ENCODE measurements at regions not wholly inside any gene's neighbourhood (a gene's known extent, or its start where the extent isn't known, plus 50 kb on each side); places are given as distances from the start of the nearest gene placed in this dataset.
A peak's percentile ranks its signal among the peaks of the same experiment; 100 is the strongest.

DNA sequence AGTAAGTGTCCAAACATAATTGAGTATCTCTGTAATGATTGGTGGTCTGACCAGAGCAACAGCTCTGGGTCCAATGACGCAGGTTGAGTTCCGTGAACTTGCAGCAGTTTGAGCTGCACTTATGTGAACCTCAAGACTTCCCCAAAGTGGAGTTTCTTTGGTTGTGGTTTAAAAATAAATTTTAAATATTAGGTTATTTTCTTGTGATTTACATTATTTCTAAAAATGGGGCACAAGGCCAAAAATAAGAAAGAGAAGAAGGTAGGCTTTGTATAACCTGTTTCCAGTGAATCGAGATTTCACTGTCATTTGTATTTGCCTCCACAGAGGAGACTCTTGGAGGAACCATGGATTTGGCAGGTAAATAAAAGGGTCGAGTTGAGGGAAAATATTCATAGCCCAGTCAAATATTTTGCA is 166.4 kb upstream of the ZNF217 start:
- no peak overlapping the region for H3K4me3 Mint-ChIP-seq (ENCODE audit: low read depth, unreplicated experiment)
- no peak for DNase-seq
- TF ChIP-seq, protein P1, sequence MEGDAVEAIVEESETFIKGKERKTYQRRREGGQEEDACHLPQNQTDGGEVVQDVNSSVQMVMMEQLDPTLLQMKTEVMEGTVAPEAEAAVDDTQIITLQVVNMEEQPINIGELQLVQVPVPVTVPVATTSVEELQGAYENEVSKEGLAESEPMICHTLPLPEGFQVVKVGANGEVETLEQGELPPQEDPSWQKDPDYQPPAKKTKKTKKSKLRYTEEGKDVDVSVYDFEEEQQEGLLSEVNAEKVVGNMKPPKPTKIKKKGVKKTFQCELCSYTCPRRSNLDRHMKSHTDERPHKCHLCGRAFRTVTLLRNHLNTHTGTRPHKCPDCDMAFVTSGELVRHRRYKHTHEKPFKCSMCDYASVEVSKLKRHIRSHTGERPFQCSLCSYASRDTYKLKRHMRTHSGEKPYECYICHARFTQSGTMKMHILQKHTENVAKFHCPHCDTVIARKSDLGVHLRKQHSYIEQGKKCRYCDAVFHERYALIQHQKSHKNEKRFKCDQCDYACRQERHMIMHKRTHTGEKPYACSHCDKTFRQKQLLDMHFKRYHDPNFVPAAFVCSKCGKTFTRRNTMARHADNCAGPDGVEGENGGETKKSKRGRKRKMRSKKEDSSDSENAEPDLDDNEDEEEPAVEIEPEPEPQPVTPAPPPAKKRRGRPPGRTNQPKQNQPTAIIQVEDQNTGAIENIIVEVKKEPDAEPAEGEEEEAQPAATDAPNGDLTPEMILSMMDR (IDR thresholded peaks at IDR 0.05; ENCODE audit: unreplicated experiment), result no peak
- no peaks in the 10 kb centered on the region for H3K27me3 Mint-ChIP-seq (ENCODE audit: unreplicated experiment)
- H3K4me1 Mint-ChIP-seq (ENCODE audit: low read depth, unreplicated experiment), result peaks cover 19% of the 10 kb centered on the region
- H3K9me3 Mint-ChIP-seq (ENCODE audit: low read depth, unreplicated experiment), result no peaks in the 10 kb centered on the region
- CTCF ChIA-PET, result no interaction called here
- intact Hi-C loops (cut with micrococcal nuclease; ENCODE audit: unreplicated experiment), result no loop called here
- BruUV-seq (replicated peaks), result no TSS peak
- H3K27ac Mint-ChIP-seq (ENCODE audit: unreplicated experiment), result no peak overlapping the region
- no peaks in the 10 kb centered on the region for H3K36me3 Mint-ChIP-seq (ENCODE audit: insufficient read depth, unreplicated experiment)

DNA sequence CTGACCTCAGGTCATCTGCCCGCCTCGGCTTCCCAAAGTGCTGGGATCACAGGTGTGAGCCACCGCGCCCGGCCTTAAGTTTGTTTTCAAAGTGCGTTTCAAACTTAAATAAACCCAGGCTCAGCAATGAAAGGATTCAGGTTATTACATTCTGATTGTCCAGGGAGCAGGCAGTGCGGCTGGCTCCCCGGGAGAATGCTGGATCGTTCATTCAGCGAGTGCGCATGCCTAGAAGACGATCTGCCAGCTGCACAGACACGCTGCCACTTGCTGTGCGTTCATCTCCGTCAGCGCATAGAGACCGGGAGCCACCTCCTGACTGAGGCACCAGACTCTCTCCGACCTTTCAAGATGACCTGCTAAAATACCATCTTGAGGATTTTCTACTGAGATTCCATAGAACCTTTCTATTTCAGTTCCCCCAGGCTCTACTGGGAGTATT is 163.9 kb upstream of the ZNF217 start:
- TF ChIP-seq, protein P1 (IDR thresholded peaks at IDR 0.05; ENCODE audit: unreplicated experiment), result no peak
- peaks cover 24% of the 10 kb centered on the region for H3K4me1 Mint-ChIP-seq (ENCODE audit: low read depth, unreplicated experiment)
- no peak overlapping the region for H3K4me3 Mint-ChIP-seq (ENCODE audit: low read depth, unreplicated experiment)
- no TSS peak for BruUV-seq (replicated peaks)
- no peaks in the 10 kb centered on the region for H3K9me3 Mint-ChIP-seq (ENCODE audit: low read depth, unreplicated experiment)
- no peak overlapping the region for H3K27ac Mint-ChIP-seq (ENCODE audit: unreplicated experiment)
- H3K27me3 Mint-ChIP-seq (ENCODE audit: unreplicated experiment), result no peaks in the 10 kb centered on the region
- H3K36me3 Mint-ChIP-seq (ENCODE audit: insufficient read depth, unreplicated experiment), result peaks cover 2% of the 10 kb centered on the region
- intact Hi-C loops (cut with micrococcal nuclease; ENCODE audit: unreplicated experiment), result no loop called here
- no peak for DNase-seq
- CTCF ChIA-PET, result no interaction called here

DNA sequence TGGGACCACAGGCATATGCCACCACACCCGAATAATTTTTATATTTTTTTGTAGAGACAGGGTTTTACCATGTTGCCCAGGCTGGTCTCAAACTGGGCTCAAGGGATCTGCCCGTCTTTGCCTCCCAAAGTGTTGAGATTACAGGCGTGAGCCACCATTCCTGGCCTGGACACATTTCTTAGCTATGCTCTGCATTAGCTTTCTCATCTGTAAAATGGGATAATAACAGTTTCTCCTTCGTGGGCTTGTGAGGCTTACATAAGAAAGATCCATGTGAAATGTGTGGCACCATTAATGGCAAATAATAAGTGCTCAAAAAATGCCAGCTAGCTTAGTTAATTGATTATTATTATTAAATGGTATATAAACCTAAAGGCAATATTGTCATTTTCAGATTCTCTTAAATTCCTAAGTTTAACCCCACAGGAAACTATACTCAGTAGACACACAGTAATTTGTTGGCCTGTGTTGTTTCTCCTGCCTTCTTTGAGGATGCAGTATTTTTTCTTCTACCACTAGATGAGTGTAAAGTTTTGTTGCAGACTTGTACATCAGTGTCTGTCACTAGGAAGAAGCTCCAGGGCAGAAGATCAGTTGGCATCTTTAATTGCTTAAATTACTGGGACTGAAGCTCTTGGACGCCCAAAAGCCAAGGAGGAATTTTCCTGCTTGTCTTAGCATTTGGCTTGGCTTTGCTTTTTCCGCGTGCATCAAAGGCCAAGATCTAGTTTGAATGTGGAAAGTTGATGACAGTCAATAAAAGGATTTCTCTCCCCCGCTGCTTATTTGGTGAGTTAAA is 162.3 kb upstream of the ZNF217 start:
- H3K4me1 Mint-ChIP-seq (ENCODE audit: low read depth, unreplicated experiment), result peaks cover 40% of the 10 kb centered on the region
- no peaks in the 10 kb centered on the region for H3K27me3 Mint-ChIP-seq (ENCODE audit: unreplicated experiment)
- no TSS peak for BruUV-seq (replicated peaks)
- H3K27ac Mint-ChIP-seq (ENCODE audit: unreplicated experiment), result no peak overlapping the region
- H3K4me3 Mint-ChIP-seq (ENCODE audit: low read depth, unreplicated experiment), result no peak overlapping the region
- intact Hi-C loops (cut with micrococcal nuclease; ENCODE audit: unreplicated experiment), result no loop called here
- TF ChIP-seq, protein P1 (IDR thresholded peaks at IDR 0.05; ENCODE audit: unreplicated experiment), result no peak
- H3K9me3 Mint-ChIP-seq (ENCODE audit: low read depth, unreplicated experiment), result no peaks in the 10 kb centered on the region
- no peak for DNase-seq
- CTCF ChIA-PET, result interaction anchor here (0.5 kb wide), 1 partner anchor 52 kb away, joined by 6 read pairs; no protein-coding TSS in a partner anchor
- H3K36me3 Mint-ChIP-seq (ENCODE audit: insufficient read depth, unreplicated experiment), result peaks cover 6% of the 10 kb centered on the region

DNA sequence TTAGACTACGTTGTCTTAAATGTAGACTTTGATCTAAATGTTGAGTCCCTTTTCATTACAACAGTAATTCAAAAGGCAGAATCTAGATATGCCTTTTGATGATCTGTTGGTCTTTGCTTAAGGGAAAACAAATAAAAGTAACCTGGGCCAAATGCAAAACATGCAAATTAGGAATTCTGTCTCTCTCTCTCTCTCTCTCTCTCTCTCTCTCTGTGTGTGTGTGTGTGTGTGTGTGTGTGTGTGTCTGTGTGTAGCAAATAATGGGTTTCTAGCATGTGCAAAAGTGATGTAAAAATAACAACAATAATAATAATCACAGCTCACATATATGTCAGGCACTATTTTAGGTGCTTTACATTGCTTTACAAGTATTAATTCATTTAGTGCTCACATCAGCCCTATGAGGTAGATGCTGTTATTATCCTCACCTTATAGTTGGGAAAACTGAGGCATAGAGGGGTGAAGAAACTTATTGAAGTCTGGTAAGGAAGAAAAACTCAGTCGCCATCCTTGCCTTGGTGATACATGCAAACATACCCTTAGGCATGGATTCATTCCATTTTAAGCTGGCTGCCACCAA is 160.3 kb upstream of the ZNF217 start:
- BruUV-seq (replicated peaks), result no TSS peak
- DNase-seq, result no peak
- H3K9me3 Mint-ChIP-seq (ENCODE audit: low read depth, unreplicated experiment), result no peaks in the 10 kb centered on the region
- CTCF ChIA-PET, result interaction anchor here (0.8 to 2.4 kb wide), 4 partner anchors 15 to 112 kb away, joined by 3 to 8 read pairs (median 4); no protein-coding TSS in a partner anchor
- peaks cover 47% of the 10 kb centered on the region for H3K4me1 Mint-ChIP-seq (ENCODE audit: low read depth, unreplicated experiment)
- peaks cover 6% of the 10 kb centered on the region for H3K36me3 Mint-ChIP-seq (ENCODE audit: insufficient read depth, unreplicated experiment)
- H3K4me3 Mint-ChIP-seq (ENCODE audit: low read depth, unreplicated experiment), result peak overlapping the region; percentile 32
- TF ChIP-seq, protein P1 (IDR thresholded peaks at IDR 0.05; ENCODE audit: unreplicated experiment), result no peak
- peak overlapping the region; percentile 35 for H3K27ac Mint-ChIP-seq (ENCODE audit: unreplicated experiment)
- H3K27me3 Mint-ChIP-seq (ENCODE audit: unreplicated experiment), result no peaks in the 10 kb centered on the region
- intact Hi-C loops (cut with micrococcal nuclease; ENCODE audit: unreplicated experiment), result no loop called here

Data from Calu3 (cell line).